ENCODE measurements at regions not wholly inside any gene's neighbourhood (a gene's known extent, or its start where the extent isn't known, plus 50 kb on each side); places are given as distances from the start of the nearest gene placed in this dataset.

- H3K4me3 ChIP-seq (ENCODE audit: low read depth, low read length), result no peak overlapping the region
- no peak for TF ChIP-seq CTCF (IDR thresholded peaks at IDR 0.05; ENCODE audit: borderline replicate concordance, insufficient read depth, low read depth, low read length)
Measured at GRCh38 chrX:45743081-45743533, 542.4 kb upstream of the DIPK2B start.

GRCh38 chrX:45740291-45740690 lies 539.6 kb upstream of the DIPK2B start:
- no peak for TF ChIP-seq CTCF (IDR thresholded peaks at IDR 0.05; ENCODE audit: borderline replicate concordance, insufficient read depth, low read depth, low read length)
- no peak overlapping the region for H3K4me3 ChIP-seq (ENCODE audit: low read depth, low read length)

GRCh38 chrX:45735571-45735970 lies 534.9 kb upstream of the DIPK2B start:
- no peak for TF ChIP-seq CTCF (IDR thresholded peaks at IDR 0.05; ENCODE audit: borderline replicate concordance, insufficient read depth, low read depth, low read length)
- H3K4me3 ChIP-seq (ENCODE audit: low read depth, low read length), result no peak overlapping the region

GRCh38 chrX:45731448-45731847 lies 530.8 kb upstream of the DIPK2B start:
- H3K4me3 ChIP-seq (ENCODE audit: low read depth, low read length), result no peak overlapping the region
- TF ChIP-seq CTCF (IDR thresholded peaks at IDR 0.05; ENCODE audit: borderline replicate concordance, insufficient read depth, low read depth, low read length), result no peak

- TF ChIP-seq CTCF (IDR thresholded peaks at IDR 0.05; ENCODE audit: borderline replicate concordance, insufficient read depth, low read depth, low read length), result no peak
- H3K4me3 ChIP-seq (ENCODE audit: low read depth, low read length), result no peak overlapping the region
Measured at GRCh38 chrX:45727761-45728160, 527.1 kb upstream of the DIPK2B start.

GRCh38 chrX:45722471-45722870 lies 521.8 kb upstream of the DIPK2B start:
- H3K4me3 ChIP-seq (ENCODE audit: low read depth, low read length), result no peak overlapping the region
- no peak for TF ChIP-seq CTCF (IDR thresholded peaks at IDR 0.05; ENCODE audit: borderline replicate concordance, insufficient read depth, low read depth, low read length)

GRCh38 chrX:45719751-45720501 lies 519.2 kb upstream of the DIPK2B start:
- H3K4me3 ChIP-seq (ENCODE audit: low read depth, low read length), result no peak overlapping the region
- TF ChIP-seq CTCF (IDR thresholded peaks at IDR 0.05; ENCODE audit: borderline replicate concordance, insufficient read depth, low read depth, low read length), result no peak
